GM11168 (cell line): ENCODE measurements at regions not wholly inside any gene's neighbourhood (a gene's known extent, or its start where the extent isn't known, plus 50 kb on each side); places are given as distances from the start of the nearest gene placed in this dataset.
"Not testable (repeated sequence)": the region's sequence is repeated elsewhere in the genome, so short reads cannot be mapped to it uniquely, and the experiment has no call there.

Source experiments
- in situ Hi-C: fragments of 300-500 bp; cut with MboI; formaldehyde crosslinking; loops from one replicate; pipeline ENCODE4 v1.12.0; 2022; ENCODE audit warnings: low sequenced_read_pairs; ENCODE audit not compliant: unreplicated experiment

- in situ Hi-C loops: no loop called here
Measured at GRCh38 chr3:59189526-59189925, 139.7 kb upstream of the CFAP20DC start.

DNA sequence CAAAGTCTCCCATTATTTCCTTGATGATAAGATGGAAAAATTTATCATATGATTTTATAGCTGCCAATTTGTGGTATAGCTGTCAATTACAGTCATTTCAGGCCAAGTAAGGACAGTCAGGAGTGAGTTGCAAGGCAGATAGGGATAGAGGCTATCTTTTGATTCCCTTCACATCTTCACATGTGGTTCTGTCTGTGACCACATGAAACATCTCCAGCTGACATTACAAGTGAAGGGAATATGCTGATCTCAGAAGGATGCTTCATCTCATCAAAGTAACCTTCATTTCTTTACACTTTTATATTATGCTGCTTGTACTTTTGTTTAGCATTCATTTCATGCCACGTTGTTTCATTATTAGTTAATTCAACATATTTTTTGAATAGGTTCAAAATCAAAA lies 136.9 kb upstream of the CFAP20DC start:
- in situ Hi-C loops: no loop called here

DNA sequence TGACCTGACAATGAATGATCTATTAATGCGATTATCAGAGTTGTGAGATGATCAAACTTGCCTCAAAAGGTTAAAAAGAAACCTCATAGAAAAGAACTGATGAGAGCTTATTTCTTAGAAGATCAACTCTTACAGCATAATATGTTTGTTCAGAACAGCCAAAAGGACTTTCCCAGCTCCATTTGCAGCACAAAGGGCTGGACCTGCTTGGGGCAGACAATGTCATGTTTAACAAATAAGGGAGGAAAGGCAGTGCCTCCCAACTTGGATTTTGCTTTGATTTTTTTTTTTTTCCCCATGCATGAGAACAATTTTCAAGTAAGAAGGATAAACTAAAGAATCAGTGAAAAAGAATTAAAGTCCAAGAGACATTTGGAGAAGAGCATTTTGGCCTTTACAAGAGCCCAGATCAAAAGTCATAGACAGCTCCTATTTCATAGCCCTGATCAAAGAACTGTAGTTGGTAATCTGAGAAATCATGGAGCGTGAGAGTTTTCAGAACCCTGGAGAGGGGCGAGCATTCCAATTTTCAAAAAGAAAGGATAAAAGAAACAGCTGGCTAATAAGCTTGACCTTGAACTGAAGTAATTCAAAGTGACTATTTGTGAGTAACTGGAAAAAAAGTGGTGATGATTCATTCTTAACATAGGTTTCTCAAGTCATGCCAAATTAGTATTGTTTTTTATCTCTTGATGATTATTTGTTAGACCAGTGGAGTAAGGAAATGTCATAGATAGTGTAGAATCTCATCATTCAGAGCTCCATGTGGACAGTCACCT lies 136.0 kb upstream of the CFAP20DC start:
- in situ Hi-C loops: no loop called here

DNA sequence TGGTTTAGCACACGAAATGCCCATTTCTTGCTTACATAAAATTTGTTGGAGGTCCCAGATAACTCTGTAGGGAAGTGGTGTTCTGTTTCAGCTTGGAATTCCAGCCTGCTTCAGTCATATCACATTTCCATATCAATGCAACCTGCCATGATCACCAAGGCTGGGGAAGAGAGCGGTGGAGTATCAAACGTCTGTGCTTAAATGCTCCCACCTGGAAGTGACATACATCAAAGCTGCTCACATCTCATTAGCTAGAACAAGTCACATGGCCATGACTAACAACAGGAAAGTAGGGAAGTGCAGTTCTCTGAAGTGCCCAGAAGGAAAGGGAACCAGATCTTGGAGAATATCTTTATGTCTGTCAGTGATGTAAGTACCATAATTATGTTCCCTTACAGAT lies 130.2 kb upstream of the CFAP20DC start:
- in situ Hi-C loops: no loop called here

GRCh38 chr3:59178698-59179097 lies 128.9 kb upstream of the CFAP20DC start:
- in situ Hi-C loops: no loop called here

GRCh38 chr3:59171491-59171890 lies 121.7 kb upstream of the CFAP20DC start:
- in situ Hi-C loops: no loop called here

- in situ Hi-C loops: not testable (repeated sequence)
Measured at GRCh38 chr3:59170166-59170565, 120.3 kb upstream of the CFAP20DC start.

DNA sequence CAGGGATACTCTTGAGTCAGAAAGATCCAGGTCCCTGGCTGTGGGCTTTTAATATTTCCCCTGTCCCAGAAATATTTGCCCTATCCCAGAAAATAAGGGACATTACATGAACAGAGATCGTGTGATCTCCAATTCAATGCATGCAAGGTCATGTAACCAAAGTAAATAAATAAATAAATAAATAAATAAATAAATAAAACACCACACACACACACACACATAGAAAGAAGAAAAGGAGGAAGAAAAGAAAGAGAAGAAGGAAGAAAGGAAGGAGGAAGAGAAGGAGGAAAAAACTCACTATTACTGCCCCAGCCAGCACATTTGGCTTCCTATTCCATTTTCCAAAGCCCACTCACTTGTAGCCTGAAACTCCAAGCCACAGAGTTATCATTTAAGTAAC lies 117.9 kb upstream of the CFAP20DC start:
- in situ Hi-C loops: no loop called here

- in situ Hi-C loops: no loop called here
Measured at GRCh38 chr3:59163953-59164352, 114.1 kb upstream of the CFAP20DC start.

DNA sequence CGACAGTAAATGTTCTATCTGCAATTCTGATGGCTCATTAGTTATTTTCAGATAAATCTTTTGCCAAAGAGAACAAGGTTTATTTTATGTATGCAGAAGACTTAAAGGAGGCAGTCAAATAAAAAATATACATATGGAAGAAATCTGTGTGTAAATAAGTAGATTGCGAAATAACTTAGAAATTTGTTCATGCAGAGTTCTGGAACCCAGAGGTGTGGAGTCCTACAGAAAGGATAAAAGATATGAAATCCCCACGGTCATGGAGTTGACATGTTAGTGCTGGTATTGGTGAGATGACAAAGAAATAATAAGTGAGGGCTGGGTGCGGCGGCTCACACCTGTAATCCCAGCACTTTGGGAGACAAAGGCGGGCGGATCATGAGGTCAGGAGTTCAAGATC lies 111.2 kb upstream of the CFAP20DC start:
- in situ Hi-C loops: no loop called here

GRCh38 chr3:59160133-59160746 lies 110.4 kb upstream of the CFAP20DC start:
- in situ Hi-C loops: no loop called here

GRCh38 chr3:59153648-59154047 lies 103.8 kb upstream of the CFAP20DC start:
- in situ Hi-C loops: no loop called here

DNA sequence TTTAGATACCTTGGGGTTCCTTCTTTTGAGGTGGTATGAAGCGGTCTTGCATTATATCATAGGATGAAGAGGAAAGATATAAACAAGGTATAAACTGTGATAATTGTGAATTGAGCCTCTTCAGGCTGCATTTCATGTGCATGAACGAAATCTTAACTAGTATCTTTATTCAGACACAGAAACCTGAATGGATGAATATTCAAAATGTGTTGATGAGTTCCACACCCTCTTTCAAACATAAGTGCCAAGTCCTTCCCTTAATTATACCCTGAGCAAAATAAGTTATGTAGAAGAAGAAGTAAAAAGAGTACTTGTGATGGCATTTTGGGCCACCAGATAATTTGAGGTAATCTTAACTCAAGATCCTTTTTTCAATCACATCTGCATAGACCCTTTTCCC lies 103.1 kb upstream of the CFAP20DC start:
- in situ Hi-C loops: no loop called here

GRCh38 chr3:59150039-59150438 lies 100.2 kb upstream of the CFAP20DC start:
- in situ Hi-C loops: no loop called here

DNA sequence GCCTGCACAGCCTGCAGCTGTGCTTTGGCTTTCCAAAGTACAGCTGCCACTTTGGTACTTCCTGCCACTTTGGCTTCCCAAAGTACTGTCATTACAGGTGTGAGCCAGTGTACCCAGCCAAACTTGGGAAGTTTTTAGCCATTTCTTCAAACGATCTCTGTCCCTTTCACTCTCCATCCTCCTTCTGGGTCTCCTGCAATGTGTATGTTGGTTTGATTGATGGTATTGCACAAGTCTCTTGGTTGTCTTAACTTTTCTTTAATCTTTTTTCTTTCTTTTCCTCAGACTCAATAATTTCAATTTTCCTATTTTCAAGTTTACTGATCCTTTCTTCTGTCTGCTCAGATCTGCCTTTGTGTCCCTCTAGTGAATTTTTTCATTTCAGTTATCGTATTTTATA lies 99.3 kb upstream of the CFAP20DC start:
- in situ Hi-C loops: no loop called here

- in situ Hi-C loops: no loop called here
Measured at GRCh38 chr3:59143447-59143846, 93.6 kb upstream of the CFAP20DC start.

GRCh38 chr3:59142556-59142955 lies 92.7 kb upstream of the CFAP20DC start:
- in situ Hi-C loops: no loop called here

DNA sequence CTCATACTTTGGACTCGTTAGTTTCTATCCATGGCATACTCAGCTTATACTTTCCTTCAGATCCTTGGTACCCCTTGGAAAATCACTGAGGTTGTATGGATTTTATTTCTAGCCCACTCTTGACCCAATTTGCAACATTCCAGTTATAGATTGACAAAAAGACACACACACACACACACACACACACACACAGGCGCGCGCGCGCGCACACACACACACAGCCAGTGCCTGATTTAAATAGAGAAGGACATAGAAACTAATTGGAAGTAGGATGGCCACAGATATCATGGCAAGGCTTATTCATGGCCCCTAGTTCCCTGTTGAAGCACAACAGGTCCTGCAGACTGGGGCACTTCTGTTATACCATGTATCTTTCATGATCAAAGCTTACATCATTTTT lies 89.1 kb upstream of the CFAP20DC start:
- in situ Hi-C loops: no loop called here

- in situ Hi-C loops: no loop called here
Measured at GRCh38 chr3:59137415-59137814, 87.6 kb upstream of the CFAP20DC start.

DNA sequence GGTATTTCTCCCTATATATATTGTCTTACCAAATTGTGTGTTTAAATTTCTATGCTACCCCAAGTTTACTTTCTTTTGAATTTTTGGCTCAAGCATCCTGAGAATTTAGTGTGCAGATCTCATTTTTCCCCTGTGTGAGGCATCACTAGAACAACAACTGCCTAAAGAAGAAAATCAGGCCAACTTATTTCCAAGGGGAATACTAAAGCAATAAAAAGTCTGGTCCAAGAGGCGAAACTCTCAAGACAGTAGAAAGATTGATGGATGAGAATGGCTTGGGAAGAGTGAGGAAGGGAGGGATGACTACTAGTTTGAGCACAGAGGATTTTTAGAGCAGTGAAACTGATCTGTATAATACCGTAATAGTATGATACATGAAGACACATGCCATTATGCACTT lies 86.3 kb upstream of the CFAP20DC start:
- in situ Hi-C loops: no loop called here

DNA sequence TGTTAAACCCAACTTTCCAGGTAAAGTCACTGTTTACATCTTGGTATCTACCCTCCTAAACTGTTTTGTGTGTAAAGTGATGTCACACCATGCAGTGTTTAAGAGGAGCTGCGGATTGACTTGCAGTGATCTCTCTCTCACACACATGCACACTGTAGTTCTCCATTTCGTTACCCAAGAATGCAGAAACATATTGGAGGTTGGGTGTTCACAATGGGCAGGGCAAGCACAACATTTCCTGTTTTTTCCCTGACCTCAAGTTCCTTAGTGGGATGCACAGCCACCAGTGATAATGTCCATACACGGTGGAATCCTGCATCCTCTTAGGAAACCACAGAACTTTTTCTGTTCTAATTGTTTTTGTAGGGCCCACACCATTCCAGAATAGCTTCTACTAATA lies 85.3 kb upstream of the CFAP20DC start:
- in situ Hi-C loops: no loop called here

GRCh38 chr3:59133311-59133710 lies 83.5 kb upstream of the CFAP20DC start:
- in situ Hi-C loops: no loop called here
